ENCODE measurements at regions not wholly inside any gene's neighbourhood (a gene's known extent, or its start where the extent isn't known, plus 50 kb on each side); places are given as distances from the start of the nearest gene placed in this dataset.
"Not testable (repeated sequence)": the region's sequence is repeated elsewhere in the genome, so short reads cannot be mapped to it uniquely, and the experiment has no call there.

DNA sequence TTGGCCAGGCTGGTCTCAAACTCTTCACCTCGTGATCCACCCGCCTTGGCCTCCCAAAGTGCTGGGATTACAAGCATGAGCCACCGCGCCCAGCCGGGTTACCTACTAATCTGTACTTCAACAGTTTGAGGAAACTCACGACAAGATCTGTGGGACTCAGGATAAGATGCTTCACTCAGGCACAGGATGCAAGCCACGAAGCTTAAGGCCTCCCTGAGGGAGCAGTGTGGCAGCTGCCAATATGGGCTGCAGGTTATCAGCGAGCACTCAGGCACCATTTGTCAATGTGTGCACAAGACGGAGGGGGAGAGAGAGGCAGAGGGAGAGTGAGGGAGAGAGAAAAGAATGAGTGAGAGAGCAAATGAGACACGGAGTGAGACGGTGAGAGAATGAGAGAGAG, 173.6 kb upstream of the RAB6C start:
- DNase-seq (ENCODE audit: low read depth), result no peak
- TF ChIP-seq, protein P1, sequence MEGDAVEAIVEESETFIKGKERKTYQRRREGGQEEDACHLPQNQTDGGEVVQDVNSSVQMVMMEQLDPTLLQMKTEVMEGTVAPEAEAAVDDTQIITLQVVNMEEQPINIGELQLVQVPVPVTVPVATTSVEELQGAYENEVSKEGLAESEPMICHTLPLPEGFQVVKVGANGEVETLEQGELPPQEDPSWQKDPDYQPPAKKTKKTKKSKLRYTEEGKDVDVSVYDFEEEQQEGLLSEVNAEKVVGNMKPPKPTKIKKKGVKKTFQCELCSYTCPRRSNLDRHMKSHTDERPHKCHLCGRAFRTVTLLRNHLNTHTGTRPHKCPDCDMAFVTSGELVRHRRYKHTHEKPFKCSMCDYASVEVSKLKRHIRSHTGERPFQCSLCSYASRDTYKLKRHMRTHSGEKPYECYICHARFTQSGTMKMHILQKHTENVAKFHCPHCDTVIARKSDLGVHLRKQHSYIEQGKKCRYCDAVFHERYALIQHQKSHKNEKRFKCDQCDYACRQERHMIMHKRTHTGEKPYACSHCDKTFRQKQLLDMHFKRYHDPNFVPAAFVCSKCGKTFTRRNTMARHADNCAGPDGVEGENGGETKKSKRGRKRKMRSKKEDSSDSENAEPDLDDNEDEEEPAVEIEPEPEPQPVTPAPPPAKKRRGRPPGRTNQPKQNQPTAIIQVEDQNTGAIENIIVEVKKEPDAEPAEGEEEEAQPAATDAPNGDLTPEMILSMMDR (conservative IDR thresholded peaks at IDR 0.05; ENCODE audit: low read depth, low read length), result no peak
- no peak overlapping the region for H3K4me3 ChIP-seq (ENCODE audit: low read depth, low read length)

DNA sequence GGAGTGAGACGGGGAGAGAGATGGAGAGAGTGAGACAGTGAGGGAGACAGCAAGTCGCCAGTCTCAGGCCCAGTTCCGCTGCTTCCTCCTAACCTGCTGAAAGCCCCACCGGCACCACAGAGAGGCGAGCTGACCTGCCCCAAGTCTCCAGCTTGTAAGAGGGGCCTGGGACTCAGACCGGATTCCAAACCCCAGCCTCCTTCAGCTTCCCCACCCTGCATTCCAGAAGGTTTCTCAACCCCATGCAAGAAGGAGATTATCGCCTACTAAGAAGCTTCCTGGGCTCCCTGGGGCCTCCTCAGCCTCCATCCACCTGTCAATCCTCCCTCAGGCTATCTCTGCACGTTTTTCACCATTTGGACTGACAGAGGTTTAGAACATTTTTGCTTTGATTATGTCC, 173.1 kb upstream of the RAB6C start:
- TF ChIP-seq, protein P1 (conservative IDR thresholded peaks at IDR 0.05; ENCODE audit: low read depth, low read length), result no peak
- no peak for DNase-seq (ENCODE audit: low read depth)
- H3K4me3 ChIP-seq (ENCODE audit: low read depth, low read length), result no peak overlapping the region

DNA sequence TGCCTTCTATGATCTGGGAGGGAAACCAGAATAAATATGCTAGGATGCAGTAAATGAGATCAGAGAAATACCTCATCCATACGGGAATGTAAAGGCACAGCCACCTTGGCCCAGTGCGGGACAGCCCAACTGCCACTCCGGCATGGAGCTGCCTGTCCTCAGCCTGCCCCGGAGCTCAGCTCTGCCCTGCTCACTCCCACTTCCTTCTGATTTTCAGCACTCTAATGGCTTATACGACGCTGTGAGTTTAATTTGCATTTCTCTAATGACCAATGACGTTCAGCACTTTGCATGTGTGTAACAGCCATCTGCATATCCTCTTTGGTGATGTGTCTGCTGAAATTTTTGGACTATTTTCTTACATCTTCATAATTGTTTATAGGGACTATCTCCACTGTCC, 172.5 kb upstream of the RAB6C start:
- H3K4me3 ChIP-seq (ENCODE audit: low read depth, low read length), result no peak overlapping the region
- TF ChIP-seq, protein P1 (conservative IDR thresholded peaks at IDR 0.05; ENCODE audit: low read depth, low read length), result no peak
- no peak for DNase-seq (ENCODE audit: low read depth)

DNA sequence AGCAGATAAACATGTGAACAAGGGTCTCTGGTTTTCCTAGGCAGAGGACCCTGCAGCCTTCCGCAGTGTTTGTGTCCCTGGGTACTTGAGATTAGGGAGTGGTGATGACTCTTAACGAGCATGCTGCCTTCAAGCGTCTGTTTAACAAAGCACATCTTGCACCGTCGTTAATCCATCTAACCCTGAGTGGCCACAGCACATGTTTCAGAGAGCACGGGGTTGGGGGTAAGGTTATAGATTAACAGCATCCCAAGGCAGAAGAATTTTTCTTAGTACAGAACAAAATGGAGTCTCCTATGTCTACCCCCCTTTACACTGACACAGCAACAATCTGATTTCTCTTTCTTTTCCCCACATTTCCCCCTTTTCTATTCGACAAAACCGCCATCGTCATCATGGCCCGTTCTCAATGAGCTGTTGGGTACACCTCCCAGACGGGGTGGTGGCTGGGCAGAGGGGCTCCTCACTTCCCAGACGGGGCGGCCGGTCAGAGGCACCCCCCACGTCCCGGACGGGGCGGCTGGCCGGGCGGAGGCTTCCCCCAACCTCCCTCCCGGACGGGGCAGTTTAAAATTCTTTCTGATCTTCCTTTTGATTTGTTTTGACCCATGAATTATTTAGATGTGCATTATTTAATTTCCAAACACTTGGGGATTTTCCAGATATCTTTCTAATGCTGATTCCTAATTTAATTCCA, 171.7 kb upstream of the RAB6C start:
- not testable (repeated sequence) for H3K4me3 ChIP-seq (ENCODE audit: low read depth, low read length); DNase-seq (ENCODE audit: low read depth)

DNA sequence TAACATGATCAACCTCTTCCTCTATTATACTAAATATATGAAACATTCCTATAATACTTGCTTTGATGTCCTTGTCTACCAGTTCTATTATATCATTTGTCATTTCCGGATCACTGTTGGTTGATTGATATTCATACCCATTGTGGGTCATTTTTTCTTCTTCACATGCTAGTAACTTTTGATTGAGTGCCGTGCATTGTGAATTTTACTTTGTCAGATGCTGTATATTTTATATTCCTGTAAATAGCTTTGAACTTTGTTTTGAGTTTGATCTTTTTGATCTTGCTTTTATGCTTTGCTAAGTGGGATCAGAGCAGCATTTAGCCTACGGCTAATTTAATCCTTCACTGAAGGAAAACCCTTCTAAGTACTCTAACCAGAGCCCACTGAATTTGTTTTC, 168.9 kb upstream of the RAB6C start:
- no peak for DNase-seq (ENCODE audit: low read depth)
- TF ChIP-seq, protein P1 (conservative IDR thresholded peaks at IDR 0.05; ENCODE audit: low read depth, low read length), result no peak
- no peak overlapping the region for H3K4me3 ChIP-seq (ENCODE audit: low read depth, low read length)

DNA sequence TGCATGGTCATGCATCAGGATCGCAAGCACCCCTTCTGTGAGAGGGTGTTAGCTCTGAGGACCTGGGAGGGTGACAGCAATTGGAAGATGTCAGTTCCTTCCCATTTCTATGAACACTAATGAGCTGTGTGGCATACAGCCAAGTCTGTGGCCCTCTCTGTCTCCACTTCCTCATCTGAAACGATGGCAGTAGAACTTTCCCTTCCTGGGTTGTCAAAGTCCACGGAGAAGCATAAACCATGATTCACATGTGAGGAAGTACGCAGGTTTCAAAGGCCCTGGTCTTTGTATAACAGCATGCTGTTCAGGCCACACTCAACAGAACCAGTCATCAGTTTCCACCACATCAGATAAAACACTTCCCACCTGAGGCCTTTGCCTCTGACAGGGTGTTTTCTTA, 167.4 kb upstream of the RAB6C start:
- TF ChIP-seq, protein P1 (conservative IDR thresholded peaks at IDR 0.05; ENCODE audit: low read depth, low read length), result no peak
- no peak for DNase-seq (ENCODE audit: low read depth)
- no peak overlapping the region for H3K4me3 ChIP-seq (ENCODE audit: low read depth, low read length)

DNA sequence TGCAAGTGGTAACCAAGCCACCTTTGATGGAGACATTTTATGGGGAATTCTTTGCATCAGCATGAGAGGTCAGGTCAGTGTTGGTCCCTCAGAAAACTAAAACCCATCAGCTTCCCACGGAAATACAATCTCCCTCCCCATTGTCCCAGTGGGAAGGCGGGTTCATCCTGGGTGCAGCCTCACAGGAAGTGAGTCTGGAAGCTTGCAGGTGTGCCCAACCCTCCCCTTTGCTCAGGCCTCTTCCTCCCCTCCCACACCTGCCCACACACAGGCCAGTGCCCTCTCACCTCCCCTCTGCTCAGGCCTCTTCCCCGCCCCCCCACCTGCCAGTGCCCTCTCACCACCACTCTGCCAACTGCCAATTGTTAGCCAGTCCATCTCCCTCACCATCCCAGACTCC, 166.8 kb upstream of the RAB6C start:
- no peak overlapping the region for H3K4me3 ChIP-seq (ENCODE audit: low read depth, low read length)
- DNase-seq (ENCODE audit: low read depth), result no peak
- TF ChIP-seq, protein P1 (conservative IDR thresholded peaks at IDR 0.05; ENCODE audit: low read depth, low read length), result no peak

All from choroid plexus epithelial cell (primary cell).